ENCODE measurements at regions not wholly inside any gene's neighbourhood (a gene's known extent, or its start where the extent isn't known, plus 50 kb on each side); places are given as distances from the start of the nearest gene placed in this dataset.

- DNase-seq (ENCODE audit: insufficient read length, low spot score) (no peak), FAIRE-seq (no peak)
- TF ChIP-seq, protein P1, sequence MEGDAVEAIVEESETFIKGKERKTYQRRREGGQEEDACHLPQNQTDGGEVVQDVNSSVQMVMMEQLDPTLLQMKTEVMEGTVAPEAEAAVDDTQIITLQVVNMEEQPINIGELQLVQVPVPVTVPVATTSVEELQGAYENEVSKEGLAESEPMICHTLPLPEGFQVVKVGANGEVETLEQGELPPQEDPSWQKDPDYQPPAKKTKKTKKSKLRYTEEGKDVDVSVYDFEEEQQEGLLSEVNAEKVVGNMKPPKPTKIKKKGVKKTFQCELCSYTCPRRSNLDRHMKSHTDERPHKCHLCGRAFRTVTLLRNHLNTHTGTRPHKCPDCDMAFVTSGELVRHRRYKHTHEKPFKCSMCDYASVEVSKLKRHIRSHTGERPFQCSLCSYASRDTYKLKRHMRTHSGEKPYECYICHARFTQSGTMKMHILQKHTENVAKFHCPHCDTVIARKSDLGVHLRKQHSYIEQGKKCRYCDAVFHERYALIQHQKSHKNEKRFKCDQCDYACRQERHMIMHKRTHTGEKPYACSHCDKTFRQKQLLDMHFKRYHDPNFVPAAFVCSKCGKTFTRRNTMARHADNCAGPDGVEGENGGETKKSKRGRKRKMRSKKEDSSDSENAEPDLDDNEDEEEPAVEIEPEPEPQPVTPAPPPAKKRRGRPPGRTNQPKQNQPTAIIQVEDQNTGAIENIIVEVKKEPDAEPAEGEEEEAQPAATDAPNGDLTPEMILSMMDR (IDR thresholded peaks at IDR 0.05; ENCODE audit: insufficient read depth, missing control alignments): no peak
These were observed 217.3 kb downstream of the RAB38 start for GRCh38 chr11:87957961-87958360.

GRCh38 chr11:87954476-87954875 is 220.8 kb downstream of the RAB38 start:
- FAIRE-seq (no peak), DNase-seq (ENCODE audit: insufficient read length, low spot score) (no peak)
- TF ChIP-seq, protein P1 (IDR thresholded peaks at IDR 0.05; ENCODE audit: insufficient read depth, missing control alignments): no peak

- no peak for FAIRE-seq
- DNase-seq (ENCODE audit: insufficient read length, low spot score): no peak
- TF ChIP-seq, protein P1 (IDR thresholded peaks at IDR 0.05; ENCODE audit: insufficient read depth, missing control alignments): no peak
These were observed 232.5 kb downstream of the RAB38 start for GRCh38 chr11:87942786-87943185.

DNA sequence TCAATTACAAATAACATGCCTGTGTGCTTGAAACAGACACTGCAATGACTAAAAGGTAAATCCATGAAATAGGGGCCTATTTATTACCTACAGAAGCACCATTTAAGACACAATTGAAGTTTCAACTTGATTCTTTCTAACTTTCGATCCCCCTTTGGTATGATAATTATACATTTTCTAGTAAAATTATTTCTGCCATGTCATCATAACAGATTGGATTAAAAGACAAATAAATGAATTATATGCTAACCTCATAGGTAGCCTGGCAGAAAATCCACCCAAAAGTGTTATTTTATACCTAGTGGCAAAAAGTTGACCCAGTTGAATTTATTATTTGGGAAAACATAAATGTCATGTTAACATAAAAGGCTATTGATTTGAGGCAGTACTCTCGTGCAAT is 241.1 kb downstream of the RAB38 start:
- FAIRE-seq (no peak), DNase-seq (ENCODE audit: insufficient read length, low spot score) (no peak)
- TF ChIP-seq, protein P1 (IDR thresholded peaks at IDR 0.05; ENCODE audit: insufficient read depth, missing control alignments): no peak

DNA sequence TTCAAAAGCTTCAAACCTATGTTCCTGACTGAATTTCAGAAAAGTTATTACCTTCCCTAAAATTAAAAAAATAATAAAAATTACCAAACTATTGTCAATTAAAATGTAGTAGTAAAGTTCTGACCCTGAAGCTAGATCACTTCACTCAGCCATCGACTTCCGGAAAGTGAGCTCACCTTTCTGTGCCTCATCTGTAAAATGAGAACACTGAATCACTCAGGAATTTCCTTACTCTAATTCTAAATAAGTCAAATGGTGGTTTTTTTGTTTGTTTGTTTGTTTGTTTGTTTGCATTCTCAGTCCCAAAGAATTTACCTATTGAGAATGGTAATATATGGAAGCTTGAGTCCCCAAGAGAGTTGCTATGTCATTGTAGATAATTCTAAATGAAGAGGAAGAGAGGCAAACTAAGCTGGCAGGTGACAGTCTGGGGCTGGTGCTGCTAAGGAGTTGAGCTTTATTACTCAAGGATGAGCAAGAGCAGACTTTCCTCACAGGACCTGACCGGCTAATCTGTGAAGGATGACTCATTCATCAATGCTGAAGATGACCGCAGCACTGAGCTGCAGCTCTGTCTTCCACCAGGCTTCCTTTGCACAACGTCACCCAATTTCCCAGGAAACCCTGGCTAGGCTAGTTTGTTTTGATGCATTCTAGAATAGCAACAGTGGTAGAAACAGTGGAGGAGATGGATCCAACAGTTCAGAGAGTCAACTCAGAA is 248.8 kb downstream of the RAB38 start:
- DNase-seq (ENCODE audit: insufficient read length, low spot score): no peak
- no peak for FAIRE-seq
- TF ChIP-seq, protein P1 (IDR thresholded peaks at IDR 0.05; ENCODE audit: insufficient read depth, missing control alignments): no peak

GRCh38 chr11:87924125-87924524 is 251.1 kb downstream of the RAB38 start:
- no peak for FAIRE-seq
- no peak for DNase-seq (ENCODE audit: insufficient read length, low spot score)
- TF ChIP-seq, protein P1 (IDR thresholded peaks at IDR 0.05; ENCODE audit: insufficient read depth, missing control alignments): no peak

- FAIRE-seq (no peak), DNase-seq (ENCODE audit: insufficient read length, low spot score) (no peak)
- TF ChIP-seq, protein P1 (IDR thresholded peaks at IDR 0.05; ENCODE audit: insufficient read depth, missing control alignments): no peak
These were observed 258.1 kb downstream of the RAB38 start for GRCh38 chr11:87917111-87917510.
